ENCODE measurements at regions not wholly inside any gene's neighbourhood (a gene's known extent, or its start where the extent isn't known, plus 50 kb on each side); places are given as distances from the start of the nearest gene placed in this dataset.
A peak's percentile ranks its signal among the peaks of the same experiment; 100 is the strongest.

- DNase-seq (ENCODE audit: low read depth in 2 of 2), result no peak
- Histone ChIP-seq H3K27ac (ENCODE audit: insufficient read depth, low read length) (no peak overlapping the region), H3K36me3 (ENCODE audit: control insufficient read depth, insufficient read depth, low read length) (no peaks in the 10 kb centered on the region), H3K4me2 (ENCODE audit: extremely low read depth, insufficient read depth, low read length) (no peak overlapping the region), H3K4me1 (ENCODE audit: control insufficient read depth, extremely low read depth, insufficient read depth, low read length) (no peaks in the 10 kb centered on the region), H3K4me3 (replicated peaks in 1 of 4; ENCODE audit: control extremely low read depth in 1 of 4, insufficient read depth in 1 of 4, low read depth in 3 of 4, low read length in 4 of 4) (no peak overlapping the region), H3K9ac (ENCODE audit: insufficient read depth, low read length) (no peak overlapping the region), H3K79me2 (ENCODE audit: control insufficient read depth, insufficient read depth, low read length) (no peaks in the 10 kb centered on the region), H4K20me1 (ENCODE audit: control insufficient read depth, extremely low read depth, insufficient read depth, low read length) (no peaks in the 10 kb centered on the region), H2AFZ (ENCODE audit: low read length) (no peak overlapping the region), H3K9me3 (ENCODE audit: control insufficient read depth, insufficient read depth, low read depth, low read length) (no peaks in the 10 kb centered on the region), H3K27me3 (ENCODE audit: control insufficient read depth, insufficient read depth, low read length) (no peaks in the 10 kb centered on the region)
- TF ChIP-seq EZH2 (IDR thresholded peaks at IDR 0.05; ENCODE audit: low read length, missing control alignments) (no peak), CTCF (conservative IDR thresholded peaks at IDR 0.05 in 1 of 2, IDR thresholded peaks at IDR 0.05 in 1 of 2; ENCODE audit: low read depth in 1 of 2, low read length in 2 of 2) (no peak)
Observed at GRCh38 chr16:65770752-65771151, 595.7 kb upstream of the CDH5 start.

GRCh38 chr16:65769776-65770438 is 596.6 kb upstream of the CDH5 start:
- Histone ChIP-seq H3K9ac (ENCODE audit: insufficient read depth, low read length) (no peak overlapping the region), H3K27me3 (ENCODE audit: control insufficient read depth, insufficient read depth, low read length) (no peaks in the 10 kb centered on the region), H3K36me3 (ENCODE audit: control insufficient read depth, insufficient read depth, low read length) (no peaks in the 10 kb centered on the region), H3K4me1 (ENCODE audit: control insufficient read depth, extremely low read depth, insufficient read depth, low read length) (no peaks in the 10 kb centered on the region), H4K20me1 (ENCODE audit: control insufficient read depth, extremely low read depth, insufficient read depth, low read length) (no peaks in the 10 kb centered on the region), H3K9me3 (ENCODE audit: control insufficient read depth, insufficient read depth, low read depth, low read length) (no peaks in the 10 kb centered on the region), H2AFZ (ENCODE audit: low read length) (no peak overlapping the region), H3K79me2 (ENCODE audit: control insufficient read depth, insufficient read depth, low read length) (no peaks in the 10 kb centered on the region), H3K27ac (ENCODE audit: insufficient read depth, low read length) (no peak overlapping the region), H3K4me3 (replicated peaks in 1 of 4; ENCODE audit: control extremely low read depth in 1 of 4, insufficient read depth in 1 of 4, low read depth in 3 of 4, low read length in 4 of 4) (no peak overlapping the region), H3K4me2 (ENCODE audit: extremely low read depth, insufficient read depth, low read length) (no peak overlapping the region)
- TF ChIP-seq CTCF (conservative IDR thresholded peaks at IDR 0.05 in 1 of 2, IDR thresholded peaks at IDR 0.05 in 1 of 2; ENCODE audit: low read depth in 1 of 2, low read length in 2 of 2) (no peak), EZH2 (IDR thresholded peaks at IDR 0.05; ENCODE audit: low read length, missing control alignments) (no peak)
- DNase-seq (ENCODE audit: low read depth in 2 of 2), result peak in 1 of 2 donors; percentile 86

- H3K27ac ChIP-seq (ENCODE audit: insufficient read depth, low read length), result no peak overlapping the region
- no peaks in the 10 kb centered on the region for H3K36me3 ChIP-seq (ENCODE audit: control insufficient read depth, insufficient read depth, low read length)
- H3K9me3 ChIP-seq (ENCODE audit: control insufficient read depth, insufficient read depth, low read depth, low read length), result no peaks in the 10 kb centered on the region
- no peak for TF ChIP-seq EZH2 (IDR thresholded peaks at IDR 0.05; ENCODE audit: low read length, missing control alignments)
- TF ChIP-seq CTCF (conservative IDR thresholded peaks at IDR 0.05 in 1 of 2, IDR thresholded peaks at IDR 0.05 in 1 of 2; ENCODE audit: low read depth in 1 of 2, low read length in 2 of 2), result no peak
- no peaks in the 10 kb centered on the region for H3K79me2 ChIP-seq (ENCODE audit: control insufficient read depth, insufficient read depth, low read length)
- H4K20me1 ChIP-seq (ENCODE audit: control insufficient read depth, extremely low read depth, insufficient read depth, low read length), result no peaks in the 10 kb centered on the region
- no peak overlapping the region for H3K4me3 ChIP-seq (replicated peaks in 1 of 4; ENCODE audit: control extremely low read depth in 1 of 4, insufficient read depth in 1 of 4, low read depth in 3 of 4, low read length in 4 of 4)
- peak; percentile 23 to 84 for DNase-seq (ENCODE audit: low read depth in 2 of 2)
- no peak overlapping the region for H2AFZ ChIP-seq (ENCODE audit: low read length)
- no peaks in the 10 kb centered on the region for H3K4me1 ChIP-seq (ENCODE audit: control insufficient read depth, extremely low read depth, insufficient read depth, low read length)
- H3K4me2 ChIP-seq (ENCODE audit: extremely low read depth, insufficient read depth, low read length), result no peak overlapping the region
- H3K27me3 ChIP-seq (ENCODE audit: control insufficient read depth, insufficient read depth, low read length), result no peaks in the 10 kb centered on the region
- no peak overlapping the region for H3K9ac ChIP-seq (ENCODE audit: insufficient read depth, low read length)
Observed at GRCh38 chr16:65769055-65769465, 597.4 kb upstream of the CDH5 start.
